ENCODE measurements at regions not wholly inside any gene's neighbourhood (a gene's known extent, or its start where the extent isn't known, plus 50 kb on each side); places are given as distances from the start of the nearest gene placed in this dataset.
A peak's percentile ranks its signal among the peaks of the same experiment; 100 is the strongest.

GRCh38 chr12:22956690-22957089 is 331.7 kb downstream of the ETNK1 start:
- no peak overlapping the region for H3K4me3 Mint-ChIP-seq
- peaks cover 4% of the 10 kb centered on the region in 2 experiments; a peak in 2 of 5 replicates for H3K9me3 Mint-ChIP-seq
- no peak overlapping the region for H2BK120ac ChIP-seq (ENCODE audit: low read depth, low read length, poor library complexity, severe bottlenecking)
- no peak overlapping the region for H3K9ac ChIP-seq (ENCODE audit: extremely low read depth, insufficient read length, low read length)
- H3K14ac ChIP-seq (ENCODE audit: insufficient read depth, low read length): no peak overlapping the region
- no peak overlapping the region for H3K27ac ChIP-seq (ENCODE audit: insufficient read length, low read depth, low read length)
- WGBS (ENCODE audit: extremely low coverage, insufficient read length, low lambda C conversion rate): no CpG with 5 or more reads among the region's 2 CpGs
- H3K23ac ChIP-seq (ENCODE audit: insufficient read length, low read depth, low read length): no peak overlapping the region
- H4K20me1 ChIP-seq (ENCODE audit: control insufficient read depth, insufficient read depth, insufficient read length): no peaks in the 10 kb centered on the region
- H3K27me3 ChIP-seq (ENCODE audit: insufficient read depth, low read length): no peaks in the 10 kb centered on the region
- H2BK20ac ChIP-seq (ENCODE audit: low read depth, low read length, poor library complexity, severe bottlenecking): no peak overlapping the region
- H3K4ac ChIP-seq (ENCODE audit: low read depth, low read length): no peak overlapping the region
- no peaks in the 10 kb centered on the region for H3K79me1 ChIP-seq (ENCODE audit: insufficient read depth, low read depth, low read length, poor library complexity, severe bottlenecking)
- no peaks in the 10 kb centered on the region for H3K9me3 ChIP-seq (ENCODE audit: control insufficient read depth, low read depth, low read length)
- H3K4me1 Mint-ChIP-seq: peaks cover 7 to 23% of the 10 kb centered on the region in 2 experiments
- H3K79me2 ChIP-seq (ENCODE audit: insufficient read depth, low read length): no peaks in the 10 kb centered on the region
- no peak overlapping the region for H3K18ac ChIP-seq (ENCODE audit: insufficient read length, low read depth, low read length)
- no peak overlapping the region for H4K8ac ChIP-seq (replicated peaks; ENCODE audit: insufficient read length, low read depth, low read length)
- H4K91ac ChIP-seq (ENCODE audit: insufficient read length, low read depth, low read length): no peak overlapping the region
- no peak overlapping the region for H4K5ac ChIP-seq (ENCODE audit: insufficient read length, low read depth, low read length)
- TF ChIP-seq CTCF (conservative IDR thresholded peaks at IDR 0.05): no peak
- no peaks in the 10 kb centered on the region for H3K23me2 ChIP-seq (ENCODE audit: insufficient read length, low read depth, low read length, poor library complexity, severe bottlenecking)
- H3K4me2 ChIP-seq (ENCODE audit: insufficient read depth, insufficient read length, low read length): no peak overlapping the region
- H3K4me1 ChIP-seq (ENCODE audit: insufficient read depth, low read length): no peaks in the 10 kb centered on the region; the same call in 1 of the 2 replicates
- no peak overlapping the region for H2BK15ac ChIP-seq (ENCODE audit: low read depth, low read length)
- H3K27me3 Mint-ChIP-seq (ENCODE audit: low read depth): no peaks in the 10 kb centered on the region
- H2AFZ ChIP-seq (ENCODE audit: low read length): no peak overlapping the region
- no peak for DNase-seq
- no peak overlapping the region for H2AK5ac ChIP-seq (ENCODE audit: insufficient read length, low read length)
- 0 out of 7 replicates have a peak overlapping the region, but pooled peaks of 1 of the 3 experiments have one; percentile 13 for H3K27ac Mint-ChIP-seq
- no peak overlapping the region for H2BK12ac ChIP-seq (ENCODE audit: insufficient read length, low read depth, low read length)
- H2BK5ac ChIP-seq (ENCODE audit: insufficient read length, low read length): no peak overlapping the region
- peaks cover 0 to 4% (median 0%) of the 10 kb centered on the region in 3 experiments; a peak in 2 of 7 replicates for H3K36me3 Mint-ChIP-seq (ENCODE audit: insufficient read depth in 1 of 3, low read depth in 3 of 3)
- H3T11ph ChIP-seq (ENCODE audit: low read length): no peak overlapping the region
- no peak overlapping the region for H3K56ac ChIP-seq (ENCODE audit: insufficient read length, low read depth, low read length)
